ENCODE measurements at regions not wholly inside any gene's neighbourhood (a gene's known extent, or its start where the extent isn't known, plus 50 kb on each side); places are given as distances from the start of the nearest gene placed in this dataset.

- TF ChIP-seq POLR2AphosphoS5 (IDR thresholded peaks at IDR 0.05; ENCODE audit: borderline replicate concordance, low read depth, low read length) (no peak), EZH2 (IDR thresholded peaks at IDR 0.05) (no peak), FOXP2 (optimal IDR thresholded peaks at IDR 0.05; ENCODE audit: control extremely low read depth, extremely low read length, insufficient read depth) (no peak)
- no peak overlapping the region for H3K9ac ChIP-seq (ENCODE audit: insufficient read length)
- no peak for DNase-seq (ENCODE audit: low read depth, low spot score)
- no peak overlapping the region for H3K4me3 ChIP-seq
- no peak overlapping the region for H3K27ac ChIP-seq
- H3K9me3 ChIP-seq (ENCODE audit: low read depth, low read length): no peaks in the 10 kb centered on the region
- H3K36me3 ChIP-seq (ENCODE audit: insufficient read depth, low read length): no peaks in the 10 kb centered on the region
Observed at GRCh38 chr4:106595906-106596305, 227.3 kb upstream of the GIMD1 start.

GRCh38 chr4:106594291-106594952 lies 225.8 kb upstream of the GIMD1 start:
- Histone ChIP-seq H3K9ac (ENCODE audit: insufficient read length) (no peak overlapping the region), H3K27ac (no peak overlapping the region), H3K36me3 (ENCODE audit: insufficient read depth, low read length) (no peaks in the 10 kb centered on the region), H3K4me3 (no peak overlapping the region), H3K9me3 (ENCODE audit: low read depth, low read length) (no peaks in the 10 kb centered on the region)
- TF ChIP-seq FOXP2 (optimal IDR thresholded peaks at IDR 0.05; ENCODE audit: control extremely low read depth, extremely low read length, insufficient read depth) (no peak), EZH2 (IDR thresholded peaks at IDR 0.05) (no peak), POLR2AphosphoS5 (IDR thresholded peaks at IDR 0.05; ENCODE audit: borderline replicate concordance, low read depth, low read length) (no peak)
- DNase-seq (ENCODE audit: low read depth, low spot score): no peak

- Histone ChIP-seq H3K36me3 (ENCODE audit: insufficient read depth, low read length) (no peaks in the 10 kb centered on the region), H3K4me3 (no peak overlapping the region), H3K9ac (ENCODE audit: insufficient read length) (no peak overlapping the region), H3K9me3 (ENCODE audit: low read depth, low read length) (no peaks in the 10 kb centered on the region), H3K27ac (no peak overlapping the region)
- TF ChIP-seq EZH2 (IDR thresholded peaks at IDR 0.05) (no peak), FOXP2 (optimal IDR thresholded peaks at IDR 0.05; ENCODE audit: control extremely low read depth, extremely low read length, insufficient read depth) (no peak), POLR2AphosphoS5 (IDR thresholded peaks at IDR 0.05; ENCODE audit: borderline replicate concordance, low read depth, low read length) (no peak)
- DNase-seq (ENCODE audit: low read depth, low spot score): no peak
Observed at GRCh38 chr4:106588891-106589290, 220.3 kb upstream of the GIMD1 start.

GRCh38 chr4:106587558-106587957 lies 219.0 kb upstream of the GIMD1 start:
- no peak for DNase-seq (ENCODE audit: low read depth, low spot score)
- Histone ChIP-seq H3K36me3 (ENCODE audit: insufficient read depth, low read length) (no peaks in the 10 kb centered on the region), H3K4me3 (no peak overlapping the region), H3K27ac (no peak overlapping the region), H3K9me3 (ENCODE audit: low read depth, low read length) (no peaks in the 10 kb centered on the region), H3K9ac (ENCODE audit: insufficient read length) (no peak overlapping the region)
- TF ChIP-seq POLR2AphosphoS5 (IDR thresholded peaks at IDR 0.05; ENCODE audit: borderline replicate concordance, low read depth, low read length): no peak
- TF ChIP-seq EZH2 (IDR thresholded peaks at IDR 0.05): no peak
- no peak for TF ChIP-seq FOXP2 (optimal IDR thresholded peaks at IDR 0.05; ENCODE audit: control extremely low read depth, extremely low read length, insufficient read depth)

GRCh38 chr4:106585915-106586349 lies 217.4 kb upstream of the GIMD1 start:
- DNase-seq (ENCODE audit: low read depth, low spot score): no peak
- H3K27ac ChIP-seq: no peak overlapping the region

GRCh38 chr4:106584337-106584989 lies 215.9 kb upstream of the GIMD1 start:
- Histone ChIP-seq H3K4me3 (no peak overlapping the region), H3K9me3 (ENCODE audit: low read depth, low read length) (no peaks in the 10 kb centered on the region), H3K27ac (no peak overlapping the region), H3K36me3 (ENCODE audit: insufficient read depth, low read length) (no peaks in the 10 kb centered on the region), H3K9ac (ENCODE audit: insufficient read length) (no peak overlapping the region)
- TF ChIP-seq FOXP2 (optimal IDR thresholded peaks at IDR 0.05; ENCODE audit: control extremely low read depth, extremely low read length, insufficient read depth) (no peak), POLR2AphosphoS5 (IDR thresholded peaks at IDR 0.05; ENCODE audit: borderline replicate concordance, low read depth, low read length) (no peak), EZH2 (IDR thresholded peaks at IDR 0.05) (no peak)
- DNase-seq (ENCODE audit: low read depth, low spot score): no peak

More at GRCh38 chr4:106585915-106586349, 217.4 kb upstream of the GIMD1 start:
- H3K9ac ChIP-seq (ENCODE audit: insufficient read length): no peak overlapping the region
- no peaks in the 10 kb centered on the region for H3K36me3 ChIP-seq (ENCODE audit: insufficient read depth, low read length)
- no peaks in the 10 kb centered on the region for H3K9me3 ChIP-seq (ENCODE audit: low read depth, low read length)
- TF ChIP-seq FOXP2 (optimal IDR thresholded peaks at IDR 0.05; ENCODE audit: control extremely low read depth, extremely low read length, insufficient read depth) (no peak), EZH2 (IDR thresholded peaks at IDR 0.05) (no peak), POLR2AphosphoS5 (IDR thresholded peaks at IDR 0.05; ENCODE audit: borderline replicate concordance, low read depth, low read length) (no peak)
- H3K4me3 ChIP-seq: no peak overlapping the region

- H3K9me3 ChIP-seq (ENCODE audit: low read depth, low read length): no peaks in the 10 kb centered on the region
- H3K4me3 ChIP-seq: no peak overlapping the region
- peak overlapping the region; percentile 48; the same call in 1 of the 2 replicates for H3K27ac ChIP-seq
- no peaks in the 10 kb centered on the region for H3K36me3 ChIP-seq (ENCODE audit: insufficient read depth, low read length)
- H3K9ac ChIP-seq (ENCODE audit: insufficient read length): no peak overlapping the region
- DNase-seq (ENCODE audit: low read depth, low spot score): peak; percentile 76
- TF ChIP-seq POLR2AphosphoS5 (IDR thresholded peaks at IDR 0.05; ENCODE audit: borderline replicate concordance, low read depth, low read length) (no peak), EZH2 (IDR thresholded peaks at IDR 0.05) (no peak), FOXP2 (optimal IDR thresholded peaks at IDR 0.05; ENCODE audit: control extremely low read depth, extremely low read length, insufficient read depth) (no peak)
Observed at GRCh38 chr4:106583567-106583966, 215.0 kb upstream of the GIMD1 start.

GRCh38 chr4:106583108-106583507 lies 214.5 kb upstream of the GIMD1 start:
- TF ChIP-seq EZH2 (IDR thresholded peaks at IDR 0.05) (no peak), FOXP2 (optimal IDR thresholded peaks at IDR 0.05; ENCODE audit: control extremely low read depth, extremely low read length, insufficient read depth) (no peak), POLR2AphosphoS5 (IDR thresholded peaks at IDR 0.05; ENCODE audit: borderline replicate concordance, low read depth, low read length) (no peak)
- no peaks in the 10 kb centered on the region for H3K36me3 ChIP-seq (ENCODE audit: insufficient read depth, low read length)
- H3K9ac ChIP-seq (ENCODE audit: insufficient read length): no peak overlapping the region
- no peak overlapping the region for H3K4me3 ChIP-seq
- no peak for DNase-seq (ENCODE audit: low read depth, low spot score)
- no peaks in the 10 kb centered on the region for H3K9me3 ChIP-seq (ENCODE audit: low read depth, low read length)
- H3K27ac ChIP-seq: no peak overlapping the region

All from SK-N-MC (cell line).